ENCODE measurements at regions not wholly inside any gene's neighbourhood (a gene's known extent, or its start where the extent isn't known, plus 50 kb on each side); places are given as distances from the start of the nearest gene placed in this dataset.

DNA sequence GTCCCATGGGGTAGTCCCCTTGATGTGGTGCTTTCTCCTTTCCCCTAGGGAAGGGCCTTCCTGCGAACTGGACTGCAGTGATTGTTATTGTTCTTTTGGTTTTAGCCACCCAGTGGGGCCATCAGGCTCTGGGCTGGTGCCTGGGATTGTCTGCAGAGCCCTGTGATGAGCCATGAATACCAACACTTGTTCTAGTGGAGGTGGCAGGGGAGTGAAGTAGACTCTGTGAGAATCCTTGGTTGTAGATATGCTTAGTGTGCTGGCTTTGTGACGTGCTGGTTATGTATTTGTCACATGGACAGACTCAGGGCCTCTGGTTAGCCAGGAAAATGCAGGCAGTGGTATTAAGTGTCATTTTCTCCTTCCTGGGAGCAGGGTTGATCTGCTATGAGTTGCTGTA lies 51.8 kb upstream of the NDUFB4 start:
- TF ChIP-seq CTCF (IDR thresholded peaks at IDR 0.05) = no peak
- Mint-ChIP-seq H3K9me3 (ENCODE audit: unreplicated experiment) (peaks cover 37% of the 10 kb centered on the region), H3K36me3 (ENCODE audit: unreplicated experiment) (peaks cover 4% of the 10 kb centered on the region), H3K4me3 (ENCODE audit: unreplicated experiment) (no peak overlapping the region), H3K4me1 (ENCODE audit: unreplicated experiment) (no peaks in the 10 kb centered on the region), H3K27me3 (ENCODE audit: unreplicated experiment) (peaks cover 9% of the 10 kb centered on the region), H3K27ac (ENCODE audit: unreplicated experiment) (no peak overlapping the region)
- DNase-seq (ENCODE audit: extremely low spot score, unreplicated experiment) = no peak

- DNase-seq (ENCODE audit: extremely low spot score, unreplicated experiment) = no peak
- Mint-ChIP-seq H3K36me3 (ENCODE audit: unreplicated experiment) (peaks cover 11% of the 10 kb centered on the region), H3K9me3 (ENCODE audit: unreplicated experiment) (peaks cover 51% of the 10 kb centered on the region), H3K4me1 (ENCODE audit: unreplicated experiment) (peaks cover 8% of the 10 kb centered on the region), H3K27me3 (ENCODE audit: unreplicated experiment) (peaks cover 31% of the 10 kb centered on the region), H3K27ac (ENCODE audit: unreplicated experiment) (no peak overlapping the region), H3K4me3 (ENCODE audit: unreplicated experiment) (no peak overlapping the region)
- TF ChIP-seq CTCF (IDR thresholded peaks at IDR 0.05) = no peak
Measured at GRCh38 chr3:120536642-120537041, 59.5 kb upstream of the NDUFB4 start.

GRCh38 chr3:120532969-120533368 lies 63.2 kb upstream of the NDUFB4 start:
- peaks cover 30% of the 10 kb centered on the region for H3K27me3 Mint-ChIP-seq (ENCODE audit: unreplicated experiment)
- H3K36me3 Mint-ChIP-seq (ENCODE audit: unreplicated experiment) = peaks cover 8% of the 10 kb centered on the region
- no peak for TF ChIP-seq CTCF (IDR thresholded peaks at IDR 0.05)
- no peak overlapping the region for H3K4me3 Mint-ChIP-seq (ENCODE audit: unreplicated experiment)
- DNase-seq (ENCODE audit: extremely low spot score, unreplicated experiment) = no peak
- peaks cover 19% of the 10 kb centered on the region for H3K9me3 Mint-ChIP-seq (ENCODE audit: unreplicated experiment)
- H3K27ac Mint-ChIP-seq (ENCODE audit: unreplicated experiment) = no peak overlapping the region
- peaks cover 8% of the 10 kb centered on the region for H3K4me1 Mint-ChIP-seq (ENCODE audit: unreplicated experiment)

- Mint-ChIP-seq H3K36me3 (ENCODE audit: unreplicated experiment) (peaks cover 5% of the 10 kb centered on the region), H3K4me1 (ENCODE audit: unreplicated experiment) (no peaks in the 10 kb centered on the region), H3K9me3 (ENCODE audit: unreplicated experiment) (peaks cover 5% of the 10 kb centered on the region), H3K27ac (ENCODE audit: unreplicated experiment) (no peak overlapping the region), H3K27me3 (ENCODE audit: unreplicated experiment) (peaks cover 14% of the 10 kb centered on the region), H3K4me3 (ENCODE audit: unreplicated experiment) (no peak overlapping the region)
- no peak for DNase-seq (ENCODE audit: extremely low spot score, unreplicated experiment)
- no peak for TF ChIP-seq CTCF (IDR thresholded peaks at IDR 0.05)
Measured at GRCh38 chr3:120528163-120528562, 68.0 kb upstream of the NDUFB4 start.

GRCh38 chr3:120526011-120526870 lies 69.9 kb upstream of the NDUFB4 start:
- H3K27ac Mint-ChIP-seq (ENCODE audit: unreplicated experiment) = no peak overlapping the region
- TF ChIP-seq CTCF (IDR thresholded peaks at IDR 0.05) = no peak
- no peak overlapping the region for H3K4me3 Mint-ChIP-seq (ENCODE audit: unreplicated experiment)
- H3K4me1 Mint-ChIP-seq (ENCODE audit: unreplicated experiment) = no peaks in the 10 kb centered on the region
- peaks cover 5% of the 10 kb centered on the region for H3K27me3 Mint-ChIP-seq (ENCODE audit: unreplicated experiment)
- H3K36me3 Mint-ChIP-seq (ENCODE audit: unreplicated experiment) = no peaks in the 10 kb centered on the region
- DNase-seq (ENCODE audit: extremely low spot score, unreplicated experiment) = no peak
- H3K9me3 Mint-ChIP-seq (ENCODE audit: unreplicated experiment) = no peaks in the 10 kb centered on the region

Data from osteocyte (in vitro differentiated cells).